ENCODE measurements at regions not wholly inside any gene's neighbourhood (a gene's known extent, or its start where the extent isn't known, plus 50 kb on each side); places are given as distances from the start of the nearest gene placed in this dataset.

- TF ChIP-seq RCOR1 (IDR thresholded peaks at IDR 0.05; ENCODE audit: insufficient replicate concordance, low read length), result no peak
- no peak for TF ChIP-seq MXI1 (IDR thresholded peaks at IDR 0.05; ENCODE audit: borderline replicate concordance, low read depth, low read length)
- TF ChIP-seq CTCF (conservative IDR thresholded peaks at IDR 0.05; ENCODE audit: low read depth, low read length), result no peak
- no peak for TF ChIP-seq POLR2A (IDR thresholded peaks at IDR 0.05; ENCODE audit: low read depth, low read length)
- no peak for TF ChIP-seq CEBPB (IDR thresholded peaks at IDR 0.05; ENCODE audit: low read depth, low read length)
- TF ChIP-seq RFX5 (IDR thresholded peaks at IDR 0.05; ENCODE audit: low read depth, low read length), result no peak
- TF ChIP-seq FOS (IDR thresholded peaks at IDR 0.05; ENCODE audit: low read depth, low read length), result no peak
- TF ChIP-seq RAD21 (IDR thresholded peaks at IDR 0.05; ENCODE audit: low read length), result no peak
- TF ChIP-seq BHLHE40 (IDR thresholded peaks at IDR 0.05; ENCODE audit: low read depth, low read length), result no peak
- TF ChIP-seq USF2 (IDR thresholded peaks at IDR 0.05; ENCODE audit: low read depth, low read length), result no peak
- TF ChIP-seq SMC3 (IDR thresholded peaks at IDR 0.05; ENCODE audit: low read depth, low read length), result no peak
- TF ChIP-seq CHD1 (IDR thresholded peaks at IDR 0.05; ENCODE audit: low read depth, low read length), result no peak
Observed at GRCh38 chr1:163471779-163472650, 150.3 kb downstream of the NUF2 start.

All from IMR-90 (cell line).